ENCODE measurements at regions not wholly inside any gene's neighbourhood (a gene's known extent, or its start where the extent isn't known, plus 50 kb on each side); places are given as distances from the start of the nearest gene placed in this dataset.
"Not testable (repeated sequence)": the region's sequence is repeated elsewhere in the genome, so short reads cannot be mapped to it uniquely, and the experiment has no call there.

DNA sequence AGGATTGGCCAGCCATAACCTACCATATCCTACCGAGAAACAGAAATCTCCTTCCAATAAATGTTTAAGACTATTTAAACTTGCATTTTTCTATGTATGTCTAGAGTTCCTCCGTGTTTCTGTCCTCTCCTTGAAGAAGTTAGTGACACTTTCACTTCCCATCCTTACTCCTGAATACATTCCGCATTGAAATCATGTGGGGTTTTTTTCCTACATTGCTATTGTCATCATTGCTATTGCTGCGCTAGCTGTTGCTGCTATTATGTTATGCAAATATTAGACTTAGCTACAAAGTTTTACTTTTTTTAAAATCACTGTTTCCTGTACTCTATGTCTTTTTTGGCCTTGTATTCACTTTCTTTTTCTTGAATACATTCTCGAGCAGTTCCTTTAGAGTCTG lies 83.3 kb upstream of the NEK6 start:
- no peak overlapping the region for H3K27ac ChIP-seq
- no peak for TF ChIP-seq CTCF (conservative IDR thresholded peaks at IDR 0.05)

DNA sequence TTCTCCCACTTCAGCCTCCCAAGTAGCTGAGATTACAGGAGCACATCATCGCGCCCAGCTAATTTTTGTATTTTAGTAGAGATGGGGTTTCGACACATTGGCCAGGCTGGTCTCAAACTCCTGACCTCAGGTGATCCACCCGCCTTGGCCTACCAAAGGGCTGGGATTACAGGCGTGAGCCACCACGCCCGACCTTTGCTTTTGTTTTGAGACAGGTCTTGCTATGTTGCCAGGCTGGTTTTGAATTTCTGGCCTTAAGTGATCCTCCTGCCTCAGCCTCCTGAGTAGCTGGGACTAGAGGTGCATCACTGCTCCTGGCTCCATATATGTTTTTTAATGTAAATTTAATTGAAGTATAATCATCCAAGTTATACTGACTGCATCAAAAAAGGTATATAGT lies 80.2 kb upstream of the NEK6 start:
- H3K27ac ChIP-seq, result not testable (repeated sequence)

DNA sequence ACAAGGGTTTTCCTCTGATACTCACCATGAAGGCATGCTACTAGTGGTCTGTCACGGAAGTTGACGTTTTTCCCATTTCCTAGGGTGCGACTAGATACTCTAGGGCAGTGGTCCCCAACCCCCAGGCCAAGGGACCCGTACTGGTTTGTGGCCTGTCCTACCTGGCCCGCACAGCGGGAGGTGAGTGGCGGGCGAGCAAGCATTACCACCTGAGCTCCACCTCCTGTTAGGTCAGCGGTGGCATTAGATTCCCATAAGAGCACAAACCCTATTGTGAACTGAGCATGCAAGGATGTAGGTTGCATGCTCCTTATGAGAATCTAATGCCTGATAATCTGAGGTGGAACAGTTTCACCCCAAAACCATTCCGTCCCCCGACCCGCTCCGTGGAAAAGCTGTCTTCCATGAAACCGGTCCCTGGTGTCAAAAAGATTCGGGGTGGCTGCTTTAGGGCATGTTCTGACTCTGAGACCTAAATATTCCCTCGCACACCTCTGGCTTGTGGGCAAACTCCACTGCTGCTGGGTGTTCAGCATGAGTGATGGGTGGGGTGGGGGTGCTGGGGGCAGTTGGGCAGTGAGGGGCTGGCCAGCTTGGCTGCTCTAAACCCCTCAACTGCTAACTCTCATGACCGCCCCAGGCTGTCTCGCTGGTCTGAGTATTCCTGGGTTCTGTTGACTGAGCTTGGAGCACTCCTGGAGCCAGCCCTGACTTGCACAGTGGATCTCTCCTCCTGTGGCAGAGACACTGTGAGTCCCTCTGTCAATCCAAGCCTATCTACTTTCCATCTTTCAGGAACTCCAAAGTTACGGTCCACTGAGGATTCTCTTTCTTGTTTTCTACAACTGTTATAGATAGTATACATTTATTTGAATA lies 78.3 kb upstream of the NEK6 start:
- TF ChIP-seq CTCF (conservative IDR thresholded peaks at IDR 0.05), result no peak
- TF ChIP-seq ZFX (IDR thresholded peaks at IDR 0.05), result no peak
- no peak overlapping the region for H3K27ac ChIP-seq

DNA sequence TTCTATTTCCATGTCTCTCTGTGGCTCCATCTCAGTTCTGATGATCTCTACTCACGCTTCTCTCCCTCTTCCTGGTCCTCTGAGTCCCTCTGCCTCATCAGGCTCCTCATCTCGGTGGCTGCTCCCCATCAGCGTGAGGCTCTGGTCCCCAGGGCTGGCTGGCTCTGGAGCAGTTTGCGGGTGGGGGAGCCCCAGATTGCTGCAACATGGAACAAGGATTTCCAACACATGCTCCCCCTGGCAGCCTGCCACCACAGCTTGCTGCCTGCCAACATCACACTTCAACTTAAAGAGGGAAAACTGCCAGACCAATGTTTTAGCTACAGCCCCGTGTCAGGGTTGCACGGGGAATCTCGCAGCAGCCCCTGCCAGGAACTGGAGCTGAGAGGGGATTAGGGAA lies 77.2 kb upstream of the NEK6 start:
- TF ChIP-seq ZFX (IDR thresholded peaks at IDR 0.05) (no peak), CTCF (conservative IDR thresholded peaks at IDR 0.05) (no peak)
- no peak overlapping the region for H3K27ac ChIP-seq

GRCh38 chr9:124182741-124183140 lies 75.0 kb upstream of the NEK6 start:
- no peak overlapping the region for H3K27ac ChIP-seq
- no peak for TF ChIP-seq ZFX (IDR thresholded peaks at IDR 0.05)
- no peak for TF ChIP-seq CTCF (conservative IDR thresholded peaks at IDR 0.05)

- TF ChIP-seq ZFX (IDR thresholded peaks at IDR 0.05) (no peak), CTCF (conservative IDR thresholded peaks at IDR 0.05) (no peak)
- H3K27ac ChIP-seq, result no peak overlapping the region
Measured at GRCh38 chr9:124183772-124184171, 74.0 kb upstream of the NEK6 start.

DNA sequence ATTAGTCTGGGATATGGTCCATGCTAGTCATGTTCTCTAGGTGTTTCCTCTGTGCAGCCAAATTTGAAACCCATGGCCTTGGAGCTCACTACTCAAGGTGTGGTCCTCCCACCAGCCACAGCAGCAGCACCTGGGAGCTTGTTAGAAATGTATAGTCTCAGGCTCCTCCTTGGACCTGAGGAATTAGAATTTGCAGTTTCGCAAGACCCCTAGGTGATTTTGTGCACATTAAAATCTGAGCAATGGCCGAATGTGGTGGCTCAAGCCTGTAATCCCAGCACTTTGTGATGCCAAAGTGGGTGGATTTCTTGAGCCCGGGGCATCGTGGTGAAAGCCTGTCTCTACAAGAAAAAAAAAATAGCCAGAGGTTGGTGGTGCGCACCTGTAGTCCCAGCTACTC lies 72.3 kb upstream of the NEK6 start:
- H3K27ac ChIP-seq, result no peak overlapping the region
- TF ChIP-seq CTCF (conservative IDR thresholded peaks at IDR 0.05) (no peak), ZFX (IDR thresholded peaks at IDR 0.05) (no peak)

- TF ChIP-seq ZFX (IDR thresholded peaks at IDR 0.05), result no peak
- TF ChIP-seq CTCF (conservative IDR thresholded peaks at IDR 0.05), result no peak
- H3K27ac ChIP-seq, result no peak overlapping the region
Measured at GRCh38 chr9:124187311-124187710, 70.4 kb upstream of the NEK6 start.
